Suppressor macrophage treated with lipopolysaccharide for 1 hour (primary cell): ENCODE measurements at regions not wholly inside any gene's neighbourhood (a gene's known extent, or its start where the extent isn't known, plus 50 kb on each side); places are given as distances from the start of the nearest gene placed in this dataset.
A peak's percentile ranks its signal among the peaks of the same experiment; 100 is the strongest.

Source experiments
- DNase-seq, 3 donors: peaks; one replicate each; pipeline ENCODE4 v3.0.0-alpha.2; 2020 to 2022

- no peak for DNase-seq
These were observed 475.2 kb downstream of the EPHA4 start for GRCh38 chr2:221096706-221097567.

GRCh38 chr2:221097568-221097915 lies 474.6 kb downstream of the EPHA4 start:
- no peak for DNase-seq

GRCh38 chr2:221097949-221098348 lies 474.2 kb downstream of the EPHA4 start:
- DNase-seq: no peak

DNA sequence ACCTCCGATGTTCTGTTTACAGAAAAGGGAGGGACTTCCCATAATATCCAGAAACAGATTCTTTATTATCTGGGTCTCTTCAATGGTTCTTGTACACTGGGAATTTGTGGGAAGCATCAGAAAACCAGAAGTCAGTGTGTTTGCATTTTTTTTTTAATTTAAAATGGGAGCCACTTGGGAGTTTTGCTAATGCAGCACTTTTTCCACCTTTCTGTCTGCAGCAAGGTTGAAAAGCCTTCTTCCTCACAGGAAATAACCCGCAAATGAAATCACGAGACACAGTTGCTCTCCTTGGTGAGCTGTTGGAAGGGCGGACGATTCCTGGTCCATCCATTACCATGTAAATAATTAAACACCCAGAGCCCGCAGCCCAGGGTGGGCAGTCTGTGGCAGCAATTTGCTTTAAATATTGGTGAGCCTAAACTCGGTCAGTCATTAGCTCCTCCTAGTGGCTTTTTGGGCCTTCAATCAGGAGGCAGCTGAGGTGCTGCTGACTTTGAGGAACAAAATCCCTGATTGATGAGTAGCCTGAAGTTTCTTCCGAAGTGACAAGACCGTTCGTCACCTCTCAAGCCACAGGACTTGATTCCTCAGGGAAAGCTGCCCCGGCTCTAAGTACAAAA lies 471.5 kb downstream of the EPHA4 start:
- no peak for DNase-seq

DNA sequence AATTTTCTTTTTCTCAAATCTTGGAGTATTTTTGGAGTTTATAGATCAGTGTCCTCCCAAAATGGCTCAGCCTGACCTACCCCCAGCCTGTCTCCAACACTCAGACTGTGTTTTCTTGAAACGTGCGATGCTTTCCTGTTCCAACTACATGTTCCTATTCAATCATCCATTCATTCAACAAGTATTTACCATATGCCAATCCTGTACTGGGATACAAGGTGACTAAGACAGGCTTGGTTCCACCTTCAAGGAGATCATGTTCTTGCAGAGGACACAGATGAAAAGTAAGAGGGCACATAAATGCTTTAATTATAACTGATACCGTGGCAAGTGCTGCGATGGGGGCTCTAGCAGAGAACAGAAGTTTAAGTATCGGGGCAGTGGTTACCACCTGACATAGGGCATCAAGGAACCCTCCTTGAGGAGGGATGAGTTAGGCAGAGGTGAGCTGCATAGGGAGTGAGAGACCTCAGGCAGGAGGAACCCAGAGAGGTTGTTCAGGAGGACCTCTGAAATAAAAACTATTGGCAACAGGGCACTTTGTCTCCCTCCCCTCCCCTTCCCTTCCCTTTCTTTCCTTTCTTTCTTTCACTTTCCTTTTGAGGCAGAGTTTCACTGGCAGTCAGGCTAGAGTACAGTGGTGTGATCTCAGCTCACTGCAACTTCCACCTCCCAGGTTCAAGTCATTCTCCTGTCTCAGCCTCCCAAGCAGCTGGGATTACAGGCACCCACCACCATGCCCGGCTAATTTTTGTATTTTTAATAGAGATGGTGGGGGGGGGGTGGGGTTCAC lies 469.0 kb downstream of the EPHA4 start:
- DNase-seq: peak in 2 of 3 donors; percentile 4 to 7

DNA sequence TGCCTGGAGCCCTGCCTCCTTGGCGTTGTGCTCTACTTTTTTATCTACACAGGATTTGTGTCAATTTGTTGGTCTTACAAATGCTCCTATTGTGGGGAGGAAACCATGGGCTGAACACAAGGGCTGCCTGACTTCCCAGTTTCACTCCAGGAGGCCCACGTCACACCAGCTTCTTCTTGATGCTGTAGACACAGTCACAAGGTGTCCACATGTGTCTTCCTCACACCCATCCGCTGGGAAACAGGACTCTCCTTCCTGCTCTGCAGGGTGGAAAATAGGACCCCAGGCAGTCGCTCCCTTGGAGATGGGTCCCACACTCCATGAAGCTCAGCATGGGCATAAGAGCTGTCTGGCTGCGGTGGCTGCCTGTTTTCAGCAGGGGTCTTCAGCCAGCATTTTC lies 468.2 kb downstream of the EPHA4 start:
- DNase-seq: peak in 2 of 3 donors; percentile 11 to 20

GRCh38 chr2:221104361-221104811 lies 467.7 kb downstream of the EPHA4 start:
- DNase-seq: peak; percentile 22 to 36 (median 26)

DNA sequence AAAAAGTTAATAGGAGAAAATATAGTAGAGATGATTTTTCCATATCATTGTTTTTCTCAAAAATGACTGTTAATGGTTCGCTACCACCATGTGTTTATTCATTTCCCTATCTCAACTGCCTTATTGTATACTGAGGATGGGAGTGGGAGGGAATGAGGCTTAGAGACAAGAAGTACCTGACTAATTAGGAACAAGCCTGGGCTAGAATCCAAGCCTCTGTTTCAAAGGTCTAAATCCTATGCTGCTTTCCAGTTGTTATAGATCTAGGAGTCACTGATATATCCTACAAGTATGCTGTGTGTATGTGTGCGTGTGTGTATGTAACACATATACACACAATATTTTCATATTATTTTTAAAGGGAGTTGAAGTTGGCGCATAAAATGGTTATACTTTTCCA lies 465.9 kb downstream of the EPHA4 start:
- no peak for DNase-seq

GRCh38 chr2:221107424-221107823 lies 464.7 kb downstream of the EPHA4 start:
- no peak for DNase-seq

- DNase-seq: no peak
These were observed 462.6 kb downstream of the EPHA4 start for GRCh38 chr2:221109552-221109951.

GRCh38 chr2:221111739-221112138 lies 460.4 kb downstream of the EPHA4 start:
- no peak for DNase-seq

DNA sequence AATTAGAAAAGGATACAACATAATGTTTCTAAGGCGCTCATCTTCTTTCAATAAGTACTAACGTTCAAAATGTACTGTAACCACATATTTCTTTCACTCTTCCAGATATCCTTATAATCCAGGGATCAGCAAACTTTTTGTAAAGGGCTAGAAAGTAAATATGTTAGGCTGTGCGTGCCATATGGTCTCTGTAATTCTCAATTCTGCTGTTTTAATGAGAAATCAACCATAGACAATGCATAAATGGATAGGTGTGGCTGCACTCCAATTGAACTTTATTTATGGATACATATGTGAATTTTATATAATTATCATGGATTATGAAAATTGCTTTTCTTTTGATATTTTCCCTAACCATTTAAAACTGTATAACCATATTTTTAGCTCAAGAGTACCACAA lies 459.4 kb downstream of the EPHA4 start:
- DNase-seq: no peak

- DNase-seq: no peak
These were observed 456.2 kb downstream of the EPHA4 start for GRCh38 chr2:221115944-221116343.

DNA sequence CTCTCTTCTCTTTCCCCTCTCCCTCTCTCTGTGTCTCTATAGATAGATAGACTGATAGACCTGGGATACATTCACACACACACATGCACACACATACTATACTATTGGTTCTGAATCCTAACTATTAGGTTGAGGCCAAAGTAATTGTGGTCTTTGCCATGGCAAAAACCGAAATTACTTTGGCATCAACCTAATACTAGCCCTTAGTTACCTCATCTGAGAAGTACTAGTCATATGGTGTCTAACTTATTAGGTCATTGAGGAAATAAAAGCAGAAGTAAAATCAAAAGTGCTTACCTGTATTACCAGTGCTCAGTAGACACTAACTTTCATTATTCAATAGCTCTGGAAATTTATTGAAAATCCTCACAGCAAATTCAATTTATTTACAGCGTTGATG lies 451.5 kb downstream of the EPHA4 start:
- no peak for DNase-seq

DNA sequence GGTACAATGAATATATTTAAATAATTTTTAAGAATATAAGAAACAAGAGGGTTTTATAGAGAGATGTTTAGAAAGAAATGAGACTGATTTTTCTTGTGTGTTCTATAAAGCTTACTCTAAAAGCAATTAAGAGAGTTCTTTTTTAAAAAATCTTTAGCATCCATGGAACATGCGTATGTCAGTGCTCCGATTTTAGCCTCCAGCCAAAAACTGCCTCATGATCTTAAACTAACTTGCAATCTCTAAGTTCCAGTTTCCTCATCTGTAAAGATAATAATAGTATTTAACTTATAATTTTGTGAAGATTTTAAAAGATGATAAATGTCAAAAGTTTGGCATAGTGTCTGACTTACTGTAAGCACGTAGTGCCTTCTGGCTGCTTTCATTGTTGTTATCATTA lies 448.7 kb downstream of the EPHA4 start:
- DNase-seq: no peak

DNA sequence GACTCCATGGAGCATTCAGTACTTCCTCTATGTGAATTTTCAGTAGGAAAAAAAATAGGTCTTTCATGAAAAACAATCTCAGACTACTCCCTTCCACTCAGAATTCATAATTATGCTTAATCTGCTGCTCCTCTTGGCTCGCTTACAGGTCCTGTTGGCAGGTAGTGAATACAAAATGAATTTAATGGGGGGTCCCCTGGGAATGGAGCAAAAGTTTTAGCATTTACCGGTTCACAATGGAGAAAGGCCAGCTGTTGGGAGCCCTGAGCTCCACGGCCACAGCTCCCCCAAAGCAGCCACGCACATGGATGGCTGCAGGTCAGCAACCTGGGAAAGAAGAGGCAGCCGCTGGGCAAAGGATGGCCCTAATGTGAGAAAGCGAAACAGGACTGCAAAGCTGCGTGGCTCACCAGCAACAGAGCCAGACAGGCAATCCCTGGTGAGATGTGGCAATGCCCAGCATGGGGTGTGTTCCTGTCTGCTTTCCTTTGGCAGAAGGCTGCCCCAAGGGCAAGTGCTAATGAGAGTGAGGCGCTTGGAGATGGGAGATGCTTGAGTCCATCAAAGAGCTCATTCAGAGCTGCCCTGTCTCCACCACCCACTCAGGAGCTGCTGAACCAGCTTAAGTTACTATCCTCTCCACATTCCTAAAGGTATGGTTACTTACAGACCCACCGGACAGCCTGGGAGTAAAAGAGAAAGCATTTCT lies 447.4 kb downstream of the EPHA4 start:
- DNase-seq: no peak

DNA sequence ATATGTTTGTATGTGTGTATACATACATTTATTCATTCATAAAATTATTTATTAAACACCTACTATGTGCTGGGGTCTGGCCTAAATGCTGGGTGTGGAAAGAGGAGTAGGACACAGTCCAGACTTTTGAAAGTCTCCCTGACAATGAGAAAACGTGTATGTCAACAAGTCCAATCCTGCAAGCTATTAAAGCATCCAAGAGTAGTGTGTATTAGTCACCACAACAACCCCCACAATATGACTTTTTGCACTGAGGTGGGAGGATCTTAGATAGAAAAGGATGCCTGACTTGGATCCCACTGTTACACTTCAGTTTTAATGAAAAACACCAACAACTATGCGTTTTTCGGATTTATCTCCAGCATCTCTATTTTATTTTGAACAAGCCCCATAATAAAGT lies 446.4 kb downstream of the EPHA4 start:
- DNase-seq: no peak

DNA sequence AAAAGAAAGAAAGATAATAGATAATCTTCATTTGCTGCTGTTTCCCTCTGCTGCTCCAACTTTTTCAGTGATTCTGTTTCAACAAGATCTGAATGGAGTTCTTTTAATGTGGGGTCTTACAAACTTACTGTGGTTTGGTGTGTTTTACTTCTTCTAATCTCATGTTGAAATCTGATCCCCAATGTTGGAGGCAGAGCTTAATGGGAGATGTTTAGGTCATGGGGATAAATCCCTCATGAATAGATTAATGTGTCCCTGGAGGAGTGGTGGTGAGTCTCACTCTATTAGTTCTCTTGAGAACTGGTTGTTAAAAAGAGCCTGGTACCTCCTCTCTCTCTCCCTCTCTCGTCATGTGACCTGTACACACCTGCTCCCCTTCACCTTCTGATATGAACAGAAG lies 442.4 kb downstream of the EPHA4 start:
- DNase-seq: no peak

- DNase-seq: no peak
These were observed 441.7 kb downstream of the EPHA4 start for GRCh38 chr2:221130431-221130830.

DNA sequence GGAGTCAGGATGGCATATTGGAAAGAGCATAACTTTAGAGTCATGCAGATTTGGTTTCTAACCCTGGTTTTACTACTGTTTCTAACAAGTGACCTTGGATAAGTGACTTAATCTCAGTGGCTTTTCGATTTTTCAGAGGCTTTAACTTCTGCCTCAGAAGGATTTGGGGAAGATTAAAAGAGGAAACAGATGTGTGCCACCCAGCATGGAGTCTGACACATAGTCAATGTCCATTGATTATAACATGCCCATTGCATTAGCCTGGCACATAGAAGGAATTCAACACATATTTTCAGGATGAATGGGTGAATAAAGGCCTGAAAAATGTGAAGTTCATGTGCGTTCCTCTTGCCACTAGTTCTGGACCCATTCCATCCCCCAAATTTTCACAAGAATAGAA lies 438.2 kb downstream of the EPHA4 start:
- no peak for DNase-seq

- no peak for DNase-seq
These were observed 437.4 kb downstream of the EPHA4 start for GRCh38 chr2:221134718-221135117.

DNA sequence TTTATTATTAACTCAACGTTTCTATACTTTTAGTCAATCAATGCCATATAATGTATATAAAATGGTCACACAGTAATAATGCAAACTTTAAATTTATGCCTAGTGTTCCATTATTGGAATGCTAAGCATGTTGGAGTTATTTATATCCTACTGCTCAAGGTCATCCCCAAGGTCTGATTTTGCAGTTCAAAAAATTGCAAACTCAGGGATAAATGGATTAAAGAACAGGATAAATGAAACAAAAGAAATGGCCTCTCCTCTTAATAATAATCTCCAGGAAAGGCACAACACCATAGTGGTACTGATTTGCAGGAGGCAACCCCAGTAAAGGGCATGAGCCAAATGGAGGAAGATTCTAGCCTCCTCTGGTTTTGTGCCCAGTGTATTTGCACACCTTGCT lies 436.4 kb downstream of the EPHA4 start:
- DNase-seq: no peak

DNA sequence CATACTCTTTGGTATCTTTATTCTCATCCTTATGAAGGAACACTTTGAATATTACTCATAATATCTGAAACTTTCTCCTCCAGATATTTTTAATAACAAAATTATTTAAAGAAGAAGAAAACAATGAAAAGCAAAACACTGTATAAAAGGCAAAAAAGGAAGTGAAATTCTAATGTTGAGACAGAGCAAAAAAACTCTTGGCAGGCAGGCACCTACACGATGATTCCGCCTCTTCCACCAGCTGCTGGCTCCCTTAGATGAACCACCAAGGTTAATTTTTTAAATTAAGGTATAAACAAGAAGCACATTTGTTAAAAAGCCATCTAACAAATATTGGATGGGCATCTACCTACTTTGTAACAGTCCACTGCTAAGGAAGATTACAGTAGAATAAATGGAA lies 434.7 kb downstream of the EPHA4 start:
- no peak for DNase-seq
